ENCODE measurements at regions not wholly inside any gene's neighbourhood (a gene's known extent, or its start where the extent isn't known, plus 50 kb on each side); places are given as distances from the start of the nearest gene placed in this dataset.

DNA sequence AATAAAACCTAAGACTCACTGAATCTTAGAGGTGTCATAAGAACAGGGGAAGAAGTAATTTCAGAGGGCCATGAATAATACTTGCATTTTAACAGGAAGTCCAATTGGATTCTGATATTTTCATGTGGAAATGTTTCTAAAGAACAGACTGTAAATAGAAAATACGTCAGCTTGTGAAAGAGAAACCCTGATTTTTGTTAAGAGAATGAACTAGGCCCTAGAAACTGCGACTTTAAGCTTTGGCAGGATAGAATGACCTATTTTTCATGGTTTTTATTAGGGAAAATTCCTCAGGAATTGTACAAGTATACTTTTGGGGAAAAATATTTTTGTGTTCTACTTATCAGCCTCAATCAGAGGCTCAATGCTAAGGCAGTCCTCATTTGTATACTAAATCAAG, 215.5 kb upstream of the ACTBL2 start:
- TF ChIP-seq, protein P1, sequence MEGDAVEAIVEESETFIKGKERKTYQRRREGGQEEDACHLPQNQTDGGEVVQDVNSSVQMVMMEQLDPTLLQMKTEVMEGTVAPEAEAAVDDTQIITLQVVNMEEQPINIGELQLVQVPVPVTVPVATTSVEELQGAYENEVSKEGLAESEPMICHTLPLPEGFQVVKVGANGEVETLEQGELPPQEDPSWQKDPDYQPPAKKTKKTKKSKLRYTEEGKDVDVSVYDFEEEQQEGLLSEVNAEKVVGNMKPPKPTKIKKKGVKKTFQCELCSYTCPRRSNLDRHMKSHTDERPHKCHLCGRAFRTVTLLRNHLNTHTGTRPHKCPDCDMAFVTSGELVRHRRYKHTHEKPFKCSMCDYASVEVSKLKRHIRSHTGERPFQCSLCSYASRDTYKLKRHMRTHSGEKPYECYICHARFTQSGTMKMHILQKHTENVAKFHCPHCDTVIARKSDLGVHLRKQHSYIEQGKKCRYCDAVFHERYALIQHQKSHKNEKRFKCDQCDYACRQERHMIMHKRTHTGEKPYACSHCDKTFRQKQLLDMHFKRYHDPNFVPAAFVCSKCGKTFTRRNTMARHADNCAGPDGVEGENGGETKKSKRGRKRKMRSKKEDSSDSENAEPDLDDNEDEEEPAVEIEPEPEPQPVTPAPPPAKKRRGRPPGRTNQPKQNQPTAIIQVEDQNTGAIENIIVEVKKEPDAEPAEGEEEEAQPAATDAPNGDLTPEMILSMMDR (conservative IDR thresholded peaks at IDR 0.05), result no peak
- TF ChIP-seq ZFX (IDR thresholded peaks at IDR 0.05), result no peak
